Activated naive CD8-positive, alpha-beta T cell treated with anti-CD3 and anti-CD28 coated beads, Interleukin-2, amount 10 ng/mL, durations not matched to agents 7 days and 5 days (primary cell): ENCODE measurements at regions not wholly inside any gene's neighbourhood (a gene's known extent, or its start where the extent isn't known, plus 50 kb on each side); places are given as distances from the start of the nearest gene placed in this dataset.
"Not testable (repeated sequence)": the region's sequence is repeated elsewhere in the genome, so short reads cannot be mapped to it uniquely, and the experiment has no call there.

Experiments
- ATAC-seq: fragments of 150-1000 bp; cut with Tn5 transposase; one replicate; pipeline ENCODE4 v1.10.0; 2021; ENCODE audit warnings: low read depth, moderate library complexity
- POLR2A ChIA-PET: fragments of 350-600 bp; sonication (Branson Sonifier 250); formaldehyde crosslinking; loops from one replicate; lab custom pipeline; 2021; ENCODE audit warnings: antibody characterized with exemption; lab: Charles Lee
- DNase-seq: peaks from one replicate; pipeline ENCODE4 v3.0.0; 2021
- H3K27ac Mint-ChIP-seq: one replicate; pipeline ENCODE4 v1.8.0; 2022; ENCODE audit warnings: mild to moderate bottlenecking, mixed read lengths
- H3K27me3 Mint-ChIP-seq: one replicate; pipeline ENCODE4 v1.8.0; 2022; ENCODE audit warnings: mild to moderate bottlenecking, moderate library complexity, mixed read lengths
- H3K36me3 Mint-ChIP-seq: one replicate; pipeline ENCODE4 v1.8.0; 2021; ENCODE audit warnings: mild to moderate bottlenecking, mixed read lengths
- H3K4me1 Mint-ChIP-seq: one replicate; pipeline ENCODE4 v1.8.0; 2021; ENCODE audit warnings: mixed read lengths
- H3K4me3 Mint-ChIP-seq: one replicate; pipeline ENCODE4 v1.8.0; 2022; ENCODE audit warnings: mild to moderate bottlenecking, moderate library complexity, mixed read lengths
- H3K9me3 Mint-ChIP-seq: one replicate; pipeline ENCODE4 v1.8.0; 2021; ENCODE audit warnings: mixed read lengths

DNA sequence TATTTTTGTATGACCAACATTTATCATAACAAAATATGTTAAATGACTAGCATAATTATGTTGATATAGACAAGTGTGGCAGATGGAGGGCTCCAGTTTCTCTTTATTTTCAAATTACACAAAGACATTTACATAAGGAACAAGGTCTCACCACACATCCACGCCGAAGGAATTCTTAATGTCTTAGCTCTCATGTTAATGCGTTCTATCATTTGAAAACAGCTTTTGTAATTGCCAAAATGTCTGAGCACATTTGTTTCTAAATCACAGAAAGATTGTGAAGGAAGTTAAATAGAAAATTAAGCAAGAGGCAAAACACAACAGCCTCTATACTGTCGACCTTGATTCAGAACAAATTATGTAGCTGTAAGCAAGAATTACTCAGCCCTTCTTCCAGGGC, 223.0 kb upstream of the NR5A2 start:
- Mint-ChIP-seq H3K4me1 (no peaks in the 10 kb centered on the region), H3K4me3 (no peak overlapping the region), H3K36me3 (no peaks in the 10 kb centered on the region), H3K27ac (no peak overlapping the region), H3K9me3 (no peaks in the 10 kb centered on the region), H3K27me3 (peaks cover 19% of the 10 kb centered on the region)
- POLR2A ChIA-PET: no interaction called here
- no peak for DNase-seq
- ATAC-seq: no peak

- Mint-ChIP-seq H3K27me3 (peaks cover 16% of the 10 kb centered on the region), H3K4me1 (no peaks in the 10 kb centered on the region), H3K9me3 (no peaks in the 10 kb centered on the region), H3K27ac (no peak overlapping the region), H3K36me3 (no peaks in the 10 kb centered on the region), H3K4me3 (no peak overlapping the region)
- no peak for ATAC-seq
- POLR2A ChIA-PET: no interaction called here
- no peak for DNase-seq
Observed at GRCh38 chr1:199808110-199808870, 219.2 kb upstream of the NR5A2 start.

DNA sequence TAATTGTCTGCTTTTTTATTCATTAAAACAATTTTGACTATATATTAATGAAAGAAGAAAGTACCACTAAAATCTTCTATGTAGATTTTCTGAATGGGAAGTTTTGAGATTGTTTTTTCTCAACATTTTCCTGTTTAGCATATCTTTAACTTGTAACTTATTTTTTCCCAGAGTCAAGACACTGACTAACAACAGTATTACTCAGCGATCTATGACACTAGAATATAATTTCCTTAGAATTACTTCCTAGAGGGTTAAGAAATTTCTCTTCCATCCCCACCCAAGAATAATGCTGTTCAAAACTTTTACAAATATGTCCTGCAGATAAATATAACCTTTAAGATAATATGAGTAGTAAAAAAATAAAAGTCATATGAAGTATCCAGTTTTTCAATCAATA, 218.2 kb upstream of the NR5A2 start:
- ATAC-seq (no peak), DNase-seq (no peak)
- Mint-ChIP-seq H3K9me3 (no peaks in the 10 kb centered on the region), H3K4me1 (no peaks in the 10 kb centered on the region), H3K36me3 (no peaks in the 10 kb centered on the region), H3K27ac (no peak overlapping the region), H3K4me3 (no peak overlapping the region), H3K27me3 (peaks cover 13% of the 10 kb centered on the region)
- POLR2A ChIA-PET: no interaction called here

DNA sequence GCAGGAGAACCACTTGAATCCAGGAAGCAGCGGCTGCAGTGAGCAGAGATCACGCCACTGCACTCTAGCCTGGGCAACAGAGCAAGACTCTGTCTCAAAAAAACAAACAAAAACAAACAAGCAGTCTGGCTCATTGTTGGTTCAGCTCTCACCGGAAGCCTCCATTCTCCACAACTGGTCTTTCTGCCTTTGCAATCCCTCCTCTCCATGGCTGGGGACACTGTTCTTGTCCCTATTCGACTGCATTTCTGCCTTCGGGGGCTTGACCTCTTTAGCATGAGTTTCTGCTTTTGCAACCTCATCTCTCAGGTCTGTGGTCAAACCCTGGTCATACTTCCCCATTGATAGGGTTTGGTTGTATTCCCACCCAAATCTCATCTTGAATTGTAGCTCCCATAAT, 216.3 kb upstream of the NR5A2 start:
- Mint-ChIP-seq H3K27me3 (peaks cover 13% of the 10 kb centered on the region), H3K4me3 (no peak overlapping the region), H3K27ac (no peak overlapping the region), H3K9me3 (peaks cover 3% of the 10 kb centered on the region), H3K36me3 (no peaks in the 10 kb centered on the region), H3K4me1 (no peaks in the 10 kb centered on the region)
- ATAC-seq (no peak), DNase-seq (no peak)
- POLR2A ChIA-PET: no interaction called here

DNA sequence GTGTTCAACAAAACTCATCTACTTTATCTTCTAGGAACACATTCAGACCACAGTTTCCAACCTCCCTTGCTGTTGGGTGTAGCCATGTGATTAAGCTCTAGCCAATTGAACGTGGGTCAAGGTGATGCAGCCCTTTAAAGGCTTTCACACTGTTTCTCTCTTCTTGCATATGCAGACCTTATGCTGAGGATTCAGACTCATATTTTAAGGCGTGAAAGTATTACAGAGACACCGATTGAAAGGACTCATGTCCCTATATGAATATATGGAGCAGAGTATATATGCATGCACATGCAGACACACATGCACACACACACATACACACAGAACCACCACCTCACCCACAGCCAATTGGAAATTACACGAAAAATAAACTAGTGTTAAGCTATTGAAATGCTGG, 214.3 kb upstream of the NR5A2 start:
- POLR2A ChIA-PET: no interaction called here
- Mint-ChIP-seq H3K9me3 (peaks cover 4% of the 10 kb centered on the region), H3K4me3 (no peak overlapping the region), H3K4me1 (no peaks in the 10 kb centered on the region), H3K27ac (no peak overlapping the region), H3K27me3 (peaks cover 4% of the 10 kb centered on the region), H3K36me3 (no peaks in the 10 kb centered on the region)
- DNase-seq (no peak), ATAC-seq (no peak)

DNA sequence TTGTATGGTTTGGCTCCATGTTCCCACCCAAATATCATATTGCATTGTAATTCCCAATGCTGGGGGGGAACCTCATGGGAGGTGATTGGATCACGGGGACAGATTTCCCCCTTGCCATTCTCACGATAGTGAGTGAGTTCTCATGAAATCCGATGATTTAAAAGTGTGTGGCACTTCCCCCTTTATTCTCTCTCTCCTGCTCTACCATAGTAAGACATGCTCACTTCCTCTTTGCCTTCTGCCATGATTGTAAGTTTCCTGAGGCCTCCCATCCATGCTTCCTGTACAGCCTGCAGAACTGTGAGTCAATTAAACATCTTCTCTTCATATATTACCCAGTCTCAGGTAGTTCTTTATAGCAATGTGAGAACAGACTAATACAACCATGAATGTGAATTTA, 211.6 kb upstream of the NR5A2 start:
- peaks cover 4% of the 10 kb centered on the region for H3K9me3 Mint-ChIP-seq
- H3K36me3 Mint-ChIP-seq: no peaks in the 10 kb centered on the region
- no peak overlapping the region for H3K4me3 Mint-ChIP-seq
- peaks cover 1% of the 10 kb centered on the region for H3K4me1 Mint-ChIP-seq
- H3K27me3 Mint-ChIP-seq: peaks cover 8% of the 10 kb centered on the region
- H3K27ac Mint-ChIP-seq: no peak overlapping the region
- POLR2A ChIA-PET: no interaction called here
- DNase-seq (no peak), ATAC-seq (no peak)

- Mint-ChIP-seq H3K4me1 (peaks cover 4% of the 10 kb centered on the region), H3K9me3 (peaks cover 4% of the 10 kb centered on the region), H3K27me3 (peaks cover 4% of the 10 kb centered on the region), H3K27ac (no peak overlapping the region), H3K4me3 (no peak overlapping the region), H3K36me3 (no peaks in the 10 kb centered on the region)
- POLR2A ChIA-PET: no interaction called here
- ATAC-seq (no peak), DNase-seq (no peak)
Observed at GRCh38 chr1:199817266-199817665, 210.2 kb upstream of the NR5A2 start.

DNA sequence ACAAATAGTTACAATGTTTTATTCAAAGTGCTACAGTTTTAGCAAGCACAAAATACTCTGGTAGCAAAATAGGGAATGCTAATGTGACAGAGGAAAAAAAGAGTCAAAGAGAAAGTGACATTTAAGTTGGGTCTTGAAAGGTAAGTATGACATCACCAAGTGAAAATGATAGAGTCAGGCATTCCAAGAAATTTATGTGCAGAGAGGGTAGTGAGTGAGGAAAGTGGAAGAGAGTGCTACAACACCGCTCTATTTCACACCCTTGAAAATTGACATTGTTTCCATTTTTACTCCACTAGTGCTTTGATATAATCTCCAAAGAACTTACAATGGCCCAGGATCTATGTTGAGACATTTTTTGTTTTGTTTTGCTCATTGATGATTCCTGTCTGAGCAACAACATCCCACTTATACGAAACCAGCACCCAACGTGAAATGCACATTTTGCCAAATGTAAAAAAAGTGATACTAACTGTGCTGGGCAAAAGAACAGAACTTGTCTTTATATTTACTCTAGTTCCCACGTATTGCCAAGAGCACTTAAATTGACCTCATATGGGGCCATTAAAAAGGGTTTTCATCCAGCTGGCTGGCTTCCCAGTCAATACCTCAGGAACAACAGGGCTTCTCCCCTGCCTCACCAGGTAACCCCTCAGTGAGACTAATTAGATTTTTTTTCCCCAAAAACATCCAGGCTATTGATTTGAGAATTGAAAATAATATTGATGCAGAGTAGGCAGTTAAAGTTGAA, 206.3 kb upstream of the NR5A2 start:
- no peaks in the 10 kb centered on the region for H3K36me3 Mint-ChIP-seq
- peaks cover 1% of the 10 kb centered on the region for H3K9me3 Mint-ChIP-seq
- ATAC-seq (no peak), DNase-seq (no peak)
- H3K27me3 Mint-ChIP-seq: peaks cover 6% of the 10 kb centered on the region
- H3K4me1 Mint-ChIP-seq: peaks cover 4% of the 10 kb centered on the region
- POLR2A ChIA-PET: no interaction called here
- no peak overlapping the region for H3K27ac Mint-ChIP-seq
- no peak overlapping the region for H3K4me3 Mint-ChIP-seq

DNA sequence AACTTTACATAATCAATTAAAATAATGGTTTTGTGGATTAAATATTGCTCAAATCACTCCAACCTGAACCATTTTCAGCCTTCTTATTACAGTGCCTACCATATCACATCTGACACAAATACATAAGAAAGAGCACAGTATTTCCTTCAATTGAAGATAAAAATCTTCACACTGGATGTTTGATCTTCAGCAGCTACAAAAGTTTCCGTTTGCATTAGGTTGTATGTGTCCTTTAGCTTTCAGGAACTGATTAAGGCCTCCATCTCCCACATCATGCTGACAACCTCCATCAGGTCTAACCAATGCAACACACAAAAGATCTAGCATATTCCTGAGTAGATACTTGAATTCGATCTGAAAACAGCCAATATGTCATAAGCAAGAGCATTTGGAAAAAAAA, 195.1 kb upstream of the NR5A2 start:
- POLR2A ChIA-PET: no interaction called here
- H3K4me3 Mint-ChIP-seq: no peak overlapping the region
- peaks cover 8% of the 10 kb centered on the region for H3K27me3 Mint-ChIP-seq
- DNase-seq: no peak
- H3K27ac Mint-ChIP-seq: no peak overlapping the region
- H3K4me1 Mint-ChIP-seq: peaks cover 4% of the 10 kb centered on the region
- ATAC-seq: no peak
- H3K36me3 Mint-ChIP-seq: no peaks in the 10 kb centered on the region
- peaks cover 2% of the 10 kb centered on the region for H3K9me3 Mint-ChIP-seq

- Mint-ChIP-seq H3K4me1 (peaks cover 5% of the 10 kb centered on the region), H3K36me3 (no peaks in the 10 kb centered on the region), H3K4me3 (no peak overlapping the region), H3K9me3 (peaks cover 2% of the 10 kb centered on the region), H3K27ac (no peak overlapping the region), H3K27me3 (peaks cover 5% of the 10 kb centered on the region)
- DNase-seq (no peak), ATAC-seq (no peak)
- POLR2A ChIA-PET: no interaction called here
Observed at GRCh38 chr1:199834711-199835110, 192.8 kb upstream of the NR5A2 start.

GRCh38 chr1:199836430-199836829, 191.1 kb upstream of the NR5A2 start:
- H3K36me3 Mint-ChIP-seq: no peaks in the 10 kb centered on the region

GRCh38 chr1:199837321-199837720, 190.2 kb upstream of the NR5A2 start:
- Mint-ChIP-seq H3K4me1 (peaks cover 5% of the 10 kb centered on the region), H3K36me3 (no peaks in the 10 kb centered on the region), H3K27ac (no peak overlapping the region), H3K9me3 (peaks cover 2% of the 10 kb centered on the region), H3K4me3 (no peak overlapping the region), H3K27me3 (peaks cover 5% of the 10 kb centered on the region)
- POLR2A ChIA-PET: no interaction called here
- DNase-seq: no peak
- no peak for ATAC-seq

More at GRCh38 chr1:199836430-199836829, 191.1 kb upstream of the NR5A2 start:
- POLR2A ChIA-PET: no interaction called here
- peaks cover 5% of the 10 kb centered on the region for H3K4me1 Mint-ChIP-seq
- DNase-seq (no peak), ATAC-seq (no peak)
- peaks cover 2% of the 10 kb centered on the region for H3K9me3 Mint-ChIP-seq
- H3K27me3 Mint-ChIP-seq: peaks cover 5% of the 10 kb centered on the region
- H3K27ac Mint-ChIP-seq: no peak overlapping the region
- no peak overlapping the region for H3K4me3 Mint-ChIP-seq

DNA sequence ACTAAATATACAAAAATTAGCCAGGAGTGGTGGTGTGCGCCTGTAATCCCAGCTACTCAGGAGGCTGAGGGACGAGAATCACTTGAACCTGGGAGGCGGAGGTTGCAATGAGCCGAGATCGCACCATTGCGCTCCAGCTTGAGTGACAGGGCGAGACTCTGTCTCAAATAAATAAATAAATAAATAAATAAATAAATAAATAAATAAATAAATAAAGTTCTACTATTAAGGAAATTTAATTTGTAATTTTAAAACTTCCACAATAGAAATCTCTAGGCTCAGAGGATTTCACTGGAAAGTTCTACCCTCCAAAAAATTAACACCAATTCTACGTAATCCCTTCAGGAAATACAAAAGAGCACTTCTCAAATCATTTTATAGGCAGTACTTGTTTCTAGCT, 187.9 kb upstream of the NR5A2 start:
- H3K4me1 Mint-ChIP-seq, H3K9me3 Mint-ChIP-seq, H3K27me3 Mint-ChIP-seq, H3K36me3 Mint-ChIP-seq, H3K4me3 Mint-ChIP-seq, ATAC-seq, H3K27ac Mint-ChIP-seq, DNase-seq, POLR2A ChIA-PET: not testable (repeated sequence)

GRCh38 chr1:199843096-199843495, 184.4 kb upstream of the NR5A2 start:
- H3K27ac Mint-ChIP-seq: not testable (repeated sequence)

More at GRCh38 chr1:199843096-199843495, 184.4 kb upstream of the NR5A2 start:
- POLR2A ChIA-PET, H3K9me3 Mint-ChIP-seq, ATAC-seq, H3K36me3 Mint-ChIP-seq, DNase-seq, H3K4me3 Mint-ChIP-seq, H3K4me1 Mint-ChIP-seq, H3K27me3 Mint-ChIP-seq: not testable (repeated sequence)
